ENCODE measurements at regions not wholly inside any gene's neighbourhood (a gene's known extent, or its start where the extent isn't known, plus 50 kb on each side); places are given as distances from the start of the nearest gene placed in this dataset.

DNA sequence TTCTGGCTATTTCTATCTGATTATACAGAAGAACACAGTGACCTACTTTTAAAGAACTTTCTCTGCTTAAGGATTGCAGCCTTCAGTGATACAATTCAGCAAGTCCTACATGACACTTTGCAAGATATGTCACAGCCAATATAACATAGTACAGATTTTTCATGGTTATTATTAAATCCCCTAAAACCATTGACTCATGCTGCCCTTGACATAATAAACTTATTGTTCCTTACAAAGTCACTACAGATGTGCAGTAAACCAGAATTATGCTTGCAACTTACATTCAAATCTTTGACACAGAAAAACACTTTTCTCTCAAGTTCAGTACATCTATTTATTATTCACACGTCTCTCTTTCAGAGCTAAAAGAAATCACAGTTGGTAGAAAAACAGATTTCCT, 1136.3 kb upstream of the ACO1 start:
- TF ChIP-seq, protein P1, sequence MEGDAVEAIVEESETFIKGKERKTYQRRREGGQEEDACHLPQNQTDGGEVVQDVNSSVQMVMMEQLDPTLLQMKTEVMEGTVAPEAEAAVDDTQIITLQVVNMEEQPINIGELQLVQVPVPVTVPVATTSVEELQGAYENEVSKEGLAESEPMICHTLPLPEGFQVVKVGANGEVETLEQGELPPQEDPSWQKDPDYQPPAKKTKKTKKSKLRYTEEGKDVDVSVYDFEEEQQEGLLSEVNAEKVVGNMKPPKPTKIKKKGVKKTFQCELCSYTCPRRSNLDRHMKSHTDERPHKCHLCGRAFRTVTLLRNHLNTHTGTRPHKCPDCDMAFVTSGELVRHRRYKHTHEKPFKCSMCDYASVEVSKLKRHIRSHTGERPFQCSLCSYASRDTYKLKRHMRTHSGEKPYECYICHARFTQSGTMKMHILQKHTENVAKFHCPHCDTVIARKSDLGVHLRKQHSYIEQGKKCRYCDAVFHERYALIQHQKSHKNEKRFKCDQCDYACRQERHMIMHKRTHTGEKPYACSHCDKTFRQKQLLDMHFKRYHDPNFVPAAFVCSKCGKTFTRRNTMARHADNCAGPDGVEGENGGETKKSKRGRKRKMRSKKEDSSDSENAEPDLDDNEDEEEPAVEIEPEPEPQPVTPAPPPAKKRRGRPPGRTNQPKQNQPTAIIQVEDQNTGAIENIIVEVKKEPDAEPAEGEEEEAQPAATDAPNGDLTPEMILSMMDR (IDR thresholded peaks at IDR 0.05): no peak
- no peak for TF ChIP-seq EZH2 (IDR thresholded peaks at IDR 0.05)

Measured in neural progenitor cell (in vitro differentiated cells).